ENCODE measurements at regions not wholly inside any gene's neighbourhood (a gene's known extent, or its start where the extent isn't known, plus 50 kb on each side); places are given as distances from the start of the nearest gene placed in this dataset.

DNA sequence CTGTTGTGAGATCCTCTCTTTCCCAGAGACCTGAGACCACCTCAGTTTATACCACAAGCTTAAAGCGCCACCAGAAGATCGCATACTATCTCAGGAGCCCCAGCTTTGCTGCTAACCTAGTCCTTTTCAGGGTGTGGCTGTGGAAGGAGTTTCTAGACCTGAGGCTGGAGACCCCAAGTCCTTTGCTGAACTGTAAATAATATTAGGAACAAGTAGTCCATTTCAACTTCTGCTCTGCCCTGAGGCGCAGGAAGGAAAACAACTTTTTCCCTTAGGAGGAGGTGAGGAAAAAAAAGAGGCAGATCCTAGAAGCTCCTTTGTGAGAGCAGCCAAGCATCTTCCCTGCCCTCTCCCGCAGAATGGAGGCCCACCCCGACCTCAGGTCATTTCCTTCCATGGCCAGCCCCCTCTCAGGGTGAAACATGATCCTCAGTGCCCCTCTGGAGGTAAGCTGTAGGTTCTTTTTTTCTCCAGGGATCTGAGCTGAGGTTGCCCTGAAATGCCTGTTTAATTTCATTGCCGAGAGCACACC, 122.8 kb upstream of the LGALSL start (continued):
- TF ChIP-seq, protein P1, sequence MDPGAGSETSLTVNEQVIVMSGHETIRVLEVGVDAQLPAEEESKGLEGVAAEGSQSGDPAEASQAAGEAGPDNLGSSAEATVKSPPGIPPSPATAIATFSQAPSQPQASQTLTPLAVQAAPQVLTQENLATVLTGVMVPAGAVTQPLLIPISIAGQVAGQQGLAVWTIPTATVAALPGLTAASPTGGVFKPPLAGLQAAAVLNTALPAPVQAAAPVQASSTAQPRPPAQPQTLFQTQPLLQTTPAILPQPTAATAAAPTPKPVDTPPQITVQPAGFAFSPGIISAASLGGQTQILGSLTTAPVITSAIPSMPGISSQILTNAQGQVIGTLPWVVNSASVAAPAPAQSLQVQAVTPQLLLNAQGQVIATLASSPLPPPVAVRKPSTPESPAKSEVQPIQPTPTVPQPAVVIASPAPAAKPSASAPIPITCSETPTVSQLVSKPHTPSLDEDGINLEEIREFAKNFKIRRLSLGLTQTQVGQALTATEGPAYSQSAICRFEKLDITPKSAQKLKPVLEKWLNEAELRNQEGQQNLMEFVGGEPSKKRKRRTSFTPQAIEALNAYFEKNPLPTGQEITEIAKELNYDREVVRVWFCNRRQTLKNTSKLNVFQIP (CRISPR knock-in tag; IDR thresholded peaks at IDR 0.05; ENCODE audit: borderline replicate concordance, low read depth), result no peak
- TF ChIP-seq, protein P2, sequence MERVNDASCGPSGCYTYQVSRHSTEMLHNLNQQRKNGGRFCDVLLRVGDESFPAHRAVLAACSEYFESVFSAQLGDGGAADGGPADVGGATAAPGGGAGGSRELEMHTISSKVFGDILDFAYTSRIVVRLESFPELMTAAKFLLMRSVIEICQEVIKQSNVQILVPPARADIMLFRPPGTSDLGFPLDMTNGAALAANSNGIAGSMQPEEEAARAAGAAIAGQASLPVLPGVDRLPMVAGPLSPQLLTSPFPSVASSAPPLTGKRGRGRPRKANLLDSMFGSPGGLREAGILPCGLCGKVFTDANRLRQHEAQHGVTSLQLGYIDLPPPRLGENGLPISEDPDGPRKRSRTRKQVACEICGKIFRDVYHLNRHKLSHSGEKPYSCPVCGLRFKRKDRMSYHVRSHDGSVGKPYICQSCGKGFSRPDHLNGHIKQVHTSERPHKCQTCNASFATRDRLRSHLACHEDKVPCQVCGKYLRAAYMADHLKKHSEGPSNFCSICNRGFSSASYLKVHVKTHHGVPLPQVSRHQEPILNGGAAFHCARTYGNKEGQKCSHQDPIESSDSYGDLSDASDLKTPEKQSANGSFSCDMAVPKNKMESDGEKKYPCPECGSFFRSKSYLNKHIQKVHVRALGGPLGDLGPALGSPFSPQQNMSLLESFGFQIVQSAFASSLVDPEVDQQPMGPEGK (CRISPR knock-in tag; IDR thresholded peaks at IDR 0.05; ENCODE audit: borderline replicate concordance), result no peak
- TF ChIP-seq ZNF565 (CRISPR knock-in tag; conservative IDR thresholded peaks at IDR 0.05; ENCODE audit: low read depth), result no peak

DNA sequence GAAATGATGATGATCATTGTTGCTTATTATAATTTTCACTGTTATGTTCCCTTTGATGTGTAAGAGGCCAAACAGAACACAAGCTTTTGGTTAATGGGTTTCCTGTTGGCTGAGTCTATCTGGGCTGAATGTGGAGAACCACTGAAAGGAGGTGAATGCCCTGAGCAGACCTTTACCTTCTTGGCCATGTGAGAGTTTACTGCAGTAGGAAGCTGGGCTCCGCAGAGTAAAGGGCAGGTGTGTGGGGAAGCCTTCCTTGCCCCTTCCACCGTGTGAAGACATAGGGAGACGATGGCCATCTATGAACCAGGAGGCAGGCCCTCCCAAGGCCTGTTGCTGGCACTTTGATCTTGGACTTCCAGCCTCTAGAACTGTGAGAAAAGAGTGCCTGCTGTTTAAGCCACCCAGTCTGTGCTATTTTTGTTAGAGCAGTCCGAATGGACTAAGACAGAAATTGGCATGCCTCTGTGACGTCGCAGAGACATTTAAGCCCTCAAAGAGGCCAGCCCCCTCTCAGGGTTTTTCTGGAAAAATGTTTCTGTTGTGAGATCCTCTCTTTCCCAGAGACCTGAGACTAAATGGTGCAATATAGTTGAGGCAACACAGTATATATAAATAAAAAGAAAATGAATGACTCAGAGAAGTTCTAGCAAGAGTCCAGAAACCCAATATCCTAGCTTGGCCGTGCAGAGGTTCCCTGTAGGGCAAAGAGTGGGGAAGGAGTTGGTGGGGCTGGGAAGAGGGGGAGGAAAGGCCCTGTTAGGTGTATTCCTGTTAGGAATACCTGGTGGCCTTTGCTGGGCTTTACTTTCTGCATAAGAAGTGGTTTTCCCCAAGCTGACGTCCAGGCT, 121.9 kb upstream of the LGALSL start:
- no peak for ATAC-seq
- no peak for TF ChIP-seq GLIS3 (CRISPR knock-in tag; IDR thresholded peaks at IDR 0.05)

DNA sequence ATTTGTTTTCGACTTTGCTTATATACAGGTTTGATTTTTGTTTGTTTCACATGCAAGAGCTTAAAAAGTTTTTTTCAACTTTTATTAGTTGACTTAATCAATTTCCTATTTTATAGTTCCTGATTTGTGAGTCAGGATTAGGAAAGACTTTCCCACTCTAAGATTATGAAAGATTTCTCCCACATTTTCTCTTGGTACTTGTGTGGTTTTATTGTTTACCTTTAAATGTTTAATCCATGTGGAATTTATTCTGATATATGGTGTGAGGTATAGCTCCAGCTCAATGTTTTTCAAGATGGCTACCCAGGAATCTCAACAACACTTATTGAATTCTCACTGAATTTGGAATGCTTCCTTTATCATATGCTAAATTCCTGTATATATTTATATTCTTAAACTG, 117.8 kb upstream of the LGALSL start:
- TF ChIP-seq, protein P3, sequence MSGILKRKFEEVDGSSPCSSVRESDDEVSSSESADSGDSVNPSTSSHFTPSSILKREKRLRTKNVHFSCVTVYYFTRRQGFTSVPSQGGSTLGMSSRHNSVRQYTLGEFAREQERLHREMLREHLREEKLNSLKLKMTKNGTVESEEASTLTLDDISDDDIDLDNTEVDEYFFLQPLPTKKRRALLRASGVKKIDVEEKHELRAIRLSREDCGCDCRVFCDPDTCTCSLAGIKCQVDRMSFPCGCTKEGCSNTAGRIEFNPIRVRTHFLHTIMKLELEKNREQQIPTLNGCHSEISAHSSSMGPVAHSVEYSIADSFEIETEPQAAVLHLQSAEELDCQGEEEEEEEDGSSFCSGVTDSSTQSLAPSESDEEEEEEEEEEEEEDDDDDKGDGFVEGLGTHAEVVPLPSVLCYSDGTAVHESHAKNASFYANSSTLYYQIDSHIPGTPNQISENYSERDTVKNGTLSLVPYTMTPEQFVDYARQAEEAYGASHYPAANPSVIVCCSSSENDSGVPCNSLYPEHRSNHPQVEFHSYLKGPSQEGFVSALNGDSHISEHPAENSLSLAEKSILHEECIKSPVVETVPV (CRISPR knock-in tag; IDR thresholded peaks at IDR 0.05), result no peak
- no peak for TF ChIP-seq ZFP30 (CRISPR knock-in tag; IDR thresholded peaks at IDR 0.05)
- TF ChIP-seq ISL1 (CRISPR knock-in tag; IDR thresholded peaks at IDR 0.05), result no peak
- no peak for TF ChIP-seq TOX (CRISPR knock-in tag; IDR thresholded peaks at IDR 0.05; ENCODE audit: borderline replicate concordance)
- TF ChIP-seq TCF4 (CRISPR knock-in tag; IDR thresholded peaks at IDR 0.05; ENCODE audit: borderline replicate concordance), result no peak
- TF ChIP-seq, protein P4, sequence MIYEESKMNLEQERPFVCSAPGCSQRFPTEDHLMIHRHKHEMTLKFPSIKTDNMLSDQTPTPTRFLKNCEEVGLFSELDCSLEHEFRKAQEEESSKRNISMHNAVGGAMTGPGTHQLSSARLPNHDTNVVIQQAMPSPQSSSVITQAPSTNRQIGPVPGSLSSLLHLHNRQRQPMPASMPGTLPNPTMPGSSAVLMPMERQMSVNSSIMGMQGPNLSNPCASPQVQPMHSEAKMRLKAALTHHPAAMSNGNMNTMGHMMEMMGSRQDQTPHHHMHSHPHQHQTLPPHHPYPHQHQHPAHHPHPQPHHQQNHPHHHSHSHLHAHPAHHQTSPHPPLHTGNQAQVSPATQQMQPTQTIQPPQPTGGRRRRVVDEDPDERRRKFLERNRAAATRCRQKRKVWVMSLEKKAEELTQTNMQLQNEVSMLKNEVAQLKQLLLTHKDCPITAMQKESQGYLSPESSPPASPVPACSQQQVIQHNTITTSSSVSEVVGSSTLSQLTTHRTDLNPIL (CRISPR knock-in tag; IDR thresholded peaks at IDR 0.05; ENCODE audit: low read depth), result no peak
- ATAC-seq, result no peak

DNA sequence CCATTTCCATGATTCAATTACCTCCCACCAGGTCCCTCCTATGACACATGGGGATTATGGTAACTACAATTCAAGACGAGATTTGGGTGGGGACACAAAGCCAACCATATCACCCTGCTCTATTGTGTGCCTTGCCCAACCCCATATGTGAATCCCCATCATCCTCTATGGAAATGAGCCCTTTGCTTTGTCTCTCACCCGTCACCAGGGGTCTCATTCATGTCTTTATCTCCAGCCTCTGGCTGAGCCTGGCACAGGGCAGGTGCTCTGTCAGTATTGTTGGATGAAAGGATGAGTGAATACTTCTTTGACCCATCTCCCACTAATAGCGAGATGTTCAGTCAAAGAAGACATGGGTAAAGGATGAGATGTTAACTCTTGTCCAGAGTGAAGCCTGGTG, 116.6 kb upstream of the LGALSL start:
- ATAC-seq, result no peak

More for the DNA sequence above, 116.6 kb upstream of the LGALSL start:
- TF ChIP-seq OSR1 (CRISPR knock-in tag; IDR thresholded peaks at IDR 0.05), result no peak
- no peak for TF ChIP-seq TCF4 (CRISPR knock-in tag; IDR thresholded peaks at IDR 0.05; ENCODE audit: borderline replicate concordance)
- TF ChIP-seq, protein P3 (CRISPR knock-in tag; IDR thresholded peaks at IDR 0.05), result no peak
- TF ChIP-seq, protein P5, sequence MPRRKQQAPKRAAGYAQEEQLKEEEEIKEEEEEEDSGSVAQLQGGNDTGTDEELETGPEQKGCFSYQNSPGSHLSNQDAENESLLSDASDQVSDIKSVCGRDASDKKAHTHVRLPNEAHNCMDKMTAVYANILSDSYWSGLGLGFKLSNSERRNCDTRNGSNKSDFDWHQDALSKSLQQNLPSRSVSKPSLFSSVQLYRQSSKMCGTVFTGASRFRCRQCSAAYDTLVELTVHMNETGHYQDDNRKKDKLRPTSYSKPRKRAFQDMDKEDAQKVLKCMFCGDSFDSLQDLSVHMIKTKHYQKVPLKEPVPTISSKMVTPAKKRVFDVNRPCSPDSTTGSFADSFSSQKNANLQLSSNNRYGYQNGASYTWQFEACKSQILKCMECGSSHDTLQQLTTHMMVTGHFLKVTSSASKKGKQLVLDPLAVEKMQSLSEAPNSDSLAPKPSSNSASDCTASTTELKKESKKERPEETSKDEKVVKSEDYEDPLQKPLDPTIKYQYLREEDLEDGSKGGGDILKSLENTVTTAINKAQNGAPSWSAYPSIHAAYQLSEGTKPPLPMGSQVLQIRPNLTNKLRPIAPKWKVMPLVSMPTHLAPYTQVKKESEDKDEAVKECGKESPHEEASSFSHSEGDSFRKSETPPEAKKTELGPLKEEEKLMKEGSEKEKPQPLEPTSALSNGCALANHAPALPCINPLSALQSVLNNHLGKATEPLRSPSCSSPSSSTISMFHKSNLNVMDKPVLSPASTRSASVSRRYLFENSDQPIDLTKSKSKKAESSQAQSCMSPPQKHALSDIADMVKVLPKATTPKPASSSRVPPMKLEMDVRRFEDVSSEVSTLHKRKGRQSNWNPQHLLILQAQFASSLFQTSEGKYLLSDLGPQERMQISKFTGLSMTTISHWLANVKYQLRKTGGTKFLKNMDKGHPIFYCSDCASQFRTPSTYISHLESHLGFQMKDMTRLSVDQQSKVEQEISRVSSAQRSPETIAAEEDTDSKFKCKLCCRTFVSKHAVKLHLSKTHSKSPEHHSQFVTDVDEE (CRISPR knock-in tag; IDR thresholded peaks at IDR 0.05), result no peak
- no peak for TF ChIP-seq ZNF565 (CRISPR knock-in tag; conservative IDR thresholded peaks at IDR 0.05; ENCODE audit: low read depth)
- TF ChIP-seq, protein P2 (CRISPR knock-in tag; IDR thresholded peaks at IDR 0.05; ENCODE audit: borderline replicate concordance), result no peak
- TF ChIP-seq ARNTL (CRISPR knock-in tag; IDR thresholded peaks at IDR 0.05; ENCODE audit: borderline replicate concordance, low read depth), result no peak
- no peak for TF ChIP-seq PPARA (CRISPR knock-in tag; IDR thresholded peaks at IDR 0.05; ENCODE audit: borderline replicate concordance)
- no peak for TF ChIP-seq ZC3H10 (CRISPR knock-in tag; IDR thresholded peaks at IDR 0.05)
- TF ChIP-seq ZFP30 (CRISPR knock-in tag; IDR thresholded peaks at IDR 0.05), result no peak

All from SK-N-SH treated with all-trans-retinoic acid at 6 μM for 48 hours (cell line).